ENCODE measurements at regions not wholly inside any gene's neighbourhood (a gene's known extent, or its start where the extent isn't known, plus 50 kb on each side); places are given as distances from the start of the nearest gene placed in this dataset.

DNA sequence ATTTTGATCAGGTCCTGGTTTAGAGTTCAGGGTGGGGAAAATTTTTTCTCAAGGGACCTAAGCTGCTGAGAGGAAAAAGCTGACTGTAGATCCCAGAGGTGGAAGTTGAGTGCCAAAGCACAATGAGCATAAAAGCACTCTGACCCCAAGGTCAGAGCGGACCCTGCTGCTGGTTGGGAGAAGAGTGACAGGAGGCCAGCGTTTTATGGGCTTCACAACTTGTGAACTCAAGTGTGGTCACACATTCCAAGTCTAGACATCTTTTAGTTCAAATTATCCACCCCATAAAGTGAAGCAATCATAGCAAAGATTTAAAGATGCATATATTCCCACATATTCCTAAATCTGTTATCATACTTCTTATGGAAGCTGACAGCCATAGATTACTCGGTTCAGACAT is 220.3 kb downstream of the CHIC2 start:
- TF ChIP-seq EZH2 (IDR thresholded peaks at IDR 0.05; ENCODE audit: borderline replicate concordance, insufficient read depth, low read length, poor library complexity, severe bottlenecking) (no peak), TAF1 (IDR thresholded peaks at IDR 0.05; ENCODE audit: low read depth) (no peak), POLR2AphosphoS5 (IDR thresholded peaks at IDR 0.05) (no peak), EP300 (conservative IDR thresholded peaks at IDR 0.05; ENCODE audit: poor library complexity, severe bottlenecking) (no peak), RAD21 (conservative IDR thresholded peaks at IDR 0.05) (no peak), MXI1 (conservative IDR thresholded peaks at IDR 0.05; ENCODE audit: poor library complexity, severe bottlenecking) (no peak)
- TF ChIP-seq, protein P1, sequence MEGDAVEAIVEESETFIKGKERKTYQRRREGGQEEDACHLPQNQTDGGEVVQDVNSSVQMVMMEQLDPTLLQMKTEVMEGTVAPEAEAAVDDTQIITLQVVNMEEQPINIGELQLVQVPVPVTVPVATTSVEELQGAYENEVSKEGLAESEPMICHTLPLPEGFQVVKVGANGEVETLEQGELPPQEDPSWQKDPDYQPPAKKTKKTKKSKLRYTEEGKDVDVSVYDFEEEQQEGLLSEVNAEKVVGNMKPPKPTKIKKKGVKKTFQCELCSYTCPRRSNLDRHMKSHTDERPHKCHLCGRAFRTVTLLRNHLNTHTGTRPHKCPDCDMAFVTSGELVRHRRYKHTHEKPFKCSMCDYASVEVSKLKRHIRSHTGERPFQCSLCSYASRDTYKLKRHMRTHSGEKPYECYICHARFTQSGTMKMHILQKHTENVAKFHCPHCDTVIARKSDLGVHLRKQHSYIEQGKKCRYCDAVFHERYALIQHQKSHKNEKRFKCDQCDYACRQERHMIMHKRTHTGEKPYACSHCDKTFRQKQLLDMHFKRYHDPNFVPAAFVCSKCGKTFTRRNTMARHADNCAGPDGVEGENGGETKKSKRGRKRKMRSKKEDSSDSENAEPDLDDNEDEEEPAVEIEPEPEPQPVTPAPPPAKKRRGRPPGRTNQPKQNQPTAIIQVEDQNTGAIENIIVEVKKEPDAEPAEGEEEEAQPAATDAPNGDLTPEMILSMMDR (IDR thresholded peaks at IDR 0.05; ENCODE audit: poor library complexity, severe bottlenecking): no peak
- TF ChIP-seq, protein P2, sequence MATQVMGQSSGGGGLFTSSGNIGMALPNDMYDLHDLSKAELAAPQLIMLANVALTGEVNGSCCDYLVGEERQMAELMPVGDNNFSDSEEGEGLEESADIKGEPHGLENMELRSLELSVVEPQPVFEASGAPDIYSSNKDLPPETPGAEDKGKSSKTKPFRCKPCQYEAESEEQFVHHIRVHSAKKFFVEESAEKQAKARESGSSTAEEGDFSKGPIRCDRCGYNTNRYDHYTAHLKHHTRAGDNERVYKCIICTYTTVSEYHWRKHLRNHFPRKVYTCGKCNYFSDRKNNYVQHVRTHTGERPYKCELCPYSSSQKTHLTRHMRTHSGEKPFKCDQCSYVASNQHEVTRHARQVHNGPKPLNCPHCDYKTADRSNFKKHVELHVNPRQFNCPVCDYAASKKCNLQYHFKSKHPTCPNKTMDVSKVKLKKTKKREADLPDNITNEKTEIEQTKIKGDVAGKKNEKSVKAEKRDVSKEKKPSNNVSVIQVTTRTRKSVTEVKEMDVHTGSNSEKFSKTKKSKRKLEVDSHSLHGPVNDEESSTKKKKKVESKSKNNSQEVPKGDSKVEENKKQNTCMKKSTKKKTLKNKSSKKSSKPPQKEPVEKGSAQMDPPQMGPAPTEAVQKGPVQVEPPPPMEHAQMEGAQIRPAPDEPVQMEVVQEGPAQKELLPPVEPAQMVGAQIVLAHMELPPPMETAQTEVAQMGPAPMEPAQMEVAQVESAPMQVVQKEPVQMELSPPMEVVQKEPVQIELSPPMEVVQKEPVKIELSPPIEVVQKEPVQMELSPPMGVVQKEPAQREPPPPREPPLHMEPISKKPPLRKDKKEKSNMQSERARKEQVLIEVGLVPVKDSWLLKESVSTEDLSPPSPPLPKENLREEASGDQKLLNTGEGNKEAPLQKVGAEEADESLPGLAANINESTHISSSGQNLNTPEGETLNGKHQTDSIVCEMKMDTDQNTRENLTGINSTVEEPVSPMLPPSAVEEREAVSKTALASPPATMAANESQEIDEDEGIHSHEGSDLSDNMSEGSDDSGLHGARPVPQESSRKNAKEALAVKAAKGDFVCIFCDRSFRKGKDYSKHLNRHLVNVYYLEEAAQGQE (IDR thresholded peaks at IDR 0.05; ENCODE audit: borderline replicate concordance): no peak
